ENCODE measurements at regions not wholly inside any gene's neighbourhood (a gene's known extent, or its start where the extent isn't known, plus 50 kb on each side); places are given as distances from the start of the nearest gene placed in this dataset.

DNA sequence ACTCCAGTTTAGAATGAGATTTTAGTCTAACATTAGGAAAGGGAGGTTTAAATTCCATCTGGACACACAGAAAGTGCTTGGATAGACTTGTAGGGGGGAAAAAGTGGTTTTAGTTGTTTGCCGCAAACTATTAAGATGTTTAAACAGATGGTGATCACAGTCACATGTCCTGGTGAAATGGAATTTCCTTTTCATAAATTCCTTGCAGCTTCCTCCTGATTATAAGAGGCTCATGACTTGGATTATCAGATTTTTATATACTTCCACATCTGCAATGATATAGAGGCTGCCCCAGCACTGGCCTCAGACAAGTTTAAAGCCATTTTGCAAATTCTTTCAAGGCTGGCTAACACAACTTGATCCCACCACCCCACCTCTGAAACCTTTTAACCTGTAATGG is 106.4 kb upstream of the ARMC3 start (continued):
- TF ChIP-seq ZSCAN29 (IDR thresholded peaks at IDR 0.05) = no peak
- no peak for TF ChIP-seq ZFP30 (CRISPR knock-in tag; IDR thresholded peaks at IDR 0.05; ENCODE audit: borderline replicate concordance)
- no peak for TF ChIP-seq ZNF551 (CRISPR knock-in tag; IDR thresholded peaks at IDR 0.05)
- TF ChIP-seq ZNF408 (CRISPR knock-in tag; IDR thresholded peaks at IDR 0.05; ENCODE audit: low read depth) = no peak
- TF ChIP-seq MBD2 (IDR thresholded peaks at IDR 0.05; ENCODE audit: borderline replicate concordance, low read depth) = no peak
- no peak for TF ChIP-seq MCM5 (IDR thresholded peaks at IDR 0.05; ENCODE audit: low read depth)
- TF ChIP-seq, protein P1, sequence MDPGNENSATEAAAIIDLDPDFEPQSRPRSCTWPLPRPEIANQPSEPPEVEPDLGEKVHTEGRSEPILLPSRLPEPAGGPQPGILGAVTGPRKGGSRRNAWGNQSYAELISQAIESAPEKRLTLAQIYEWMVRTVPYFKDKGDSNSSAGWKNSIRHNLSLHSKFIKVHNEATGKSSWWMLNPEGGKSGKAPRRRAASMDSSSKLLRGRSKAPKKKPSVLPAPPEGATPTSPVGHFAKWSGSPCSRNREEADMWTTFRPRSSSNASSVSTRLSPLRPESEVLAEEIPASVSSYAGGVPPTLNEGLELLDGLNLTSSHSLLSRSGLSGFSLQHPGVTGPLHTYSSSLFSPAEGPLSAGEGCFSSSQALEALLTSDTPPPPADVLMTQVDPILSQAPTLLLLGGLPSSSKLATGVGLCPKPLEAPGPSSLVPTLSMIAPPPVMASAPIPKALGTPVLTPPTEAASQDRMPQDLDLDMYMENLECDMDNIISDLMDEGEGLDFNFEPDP (CRISPR knock-in tag; IDR thresholded peaks at IDR 0.05) = no peak
- TF ChIP-seq, protein P2, sequence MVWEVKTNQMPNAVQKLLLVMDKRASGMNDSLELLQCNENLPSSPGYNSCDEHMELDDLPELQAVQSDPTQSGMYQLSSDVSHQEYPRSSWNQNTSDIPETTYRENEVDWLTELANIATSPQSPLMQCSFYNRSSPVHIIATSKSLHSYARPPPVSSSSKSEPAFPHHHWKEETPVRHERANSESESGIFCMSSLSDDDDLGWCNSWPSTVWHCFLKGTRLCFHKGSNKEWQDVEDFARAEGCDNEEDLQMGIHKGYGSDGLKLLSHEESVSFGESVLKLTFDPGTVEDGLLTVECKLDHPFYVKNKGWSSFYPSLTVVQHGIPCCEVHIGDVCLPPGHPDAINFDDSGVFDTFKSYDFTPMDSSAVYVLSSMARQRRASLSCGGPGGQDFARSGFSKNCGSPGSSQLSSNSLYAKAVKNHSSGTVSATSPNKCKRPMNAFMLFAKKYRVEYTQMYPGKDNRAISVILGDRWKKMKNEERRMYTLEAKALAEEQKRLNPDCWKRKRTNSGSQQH (CRISPR knock-in tag; IDR thresholded peaks at IDR 0.05) = no peak
- no peak for TF ChIP-seq PHF20 (IDR thresholded peaks at IDR 0.05; ENCODE audit: partially characterized antibody)

DNA sequence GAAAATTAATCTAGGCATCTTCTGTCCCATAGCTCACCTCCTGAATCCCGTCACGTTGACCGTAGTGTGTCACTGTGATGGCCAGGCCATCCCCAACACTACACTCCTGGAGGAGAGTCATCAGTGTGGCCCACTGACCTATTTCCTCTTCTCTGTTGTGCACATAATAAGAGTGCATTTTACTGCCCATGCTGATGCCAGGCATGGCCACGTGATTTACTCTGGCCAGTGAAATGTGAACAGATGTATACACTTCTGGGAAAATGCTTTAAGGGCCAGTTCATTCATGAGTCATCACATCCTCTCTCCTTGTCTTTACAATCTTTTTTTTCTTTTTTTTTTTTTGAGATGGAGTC is 101.9 kb upstream of the PIP4K2A start:
- ChIA-PET POLR2A (interaction anchor here (0.6 to 0.7 kb wide), 2 partner anchors 231 to 341 kb away, joined by 3 read pairs; no protein-coding TSS in a partner anchor), CTCF (ENCODE audit: low intra/inter-chr PET ratio) (no interaction called here)
- Histone ChIP-seq H3K27me3 (ENCODE audit: control insufficient read depth in 2 of 2, insufficient read depth in 2 of 2, low read length in 2 of 2) (no peaks in the 10 kb centered on the region; a peak in 1 of 5 replicates), H3K9ac (ENCODE audit: insufficient read depth in 1 of 2, low read depth in 2 of 2, low read length in 2 of 2) (peak overlapping the region in 1 of 2 experiments; percentile 3; a peak in 1 of 4 replicates), H3K4me1 (replicated peaks in 1 of 2; ENCODE audit: control insufficient read depth in 2 of 2, insufficient read depth in 2 of 2, low read length in 2 of 2) (peaks cover 8 to 11% of the 10 kb centered on the region in 2 experiments; a peak in 4 of 5 replicates), H3K4me3 (no peak overlapping the region), H2AFZ (ENCODE audit: low read depth, low read length) (peak overlapping the region; percentile 34; the same call in 1 of the 2 replicates), H3K27ac (ENCODE audit: extremely low read depth, low read depth, low read length) (peak overlapping the region; percentile 74; the same call in 2 of the 3 replicates), H3K4me2 (ENCODE audit: insufficient read depth, low read length) (peak overlapping the region; percentile 38; the same call in 1 of the 2 replicates), H3K36me3 (ENCODE audit: control insufficient read depth, insufficient read depth, low read length) (no peaks in the 10 kb centered on the region), H3K9me3 (replicated peaks; ENCODE audit: control insufficient read depth, insufficient read depth, low read depth, low read length) (no peaks in the 10 kb centered on the region), H4K20me1 (replicated peaks; ENCODE audit: control insufficient read depth, insufficient read depth, low read length) (no peaks in the 10 kb centered on the region), H3K79me2 (ENCODE audit: control insufficient read depth, insufficient read depth, low read length) (no peaks in the 10 kb centered on the region), H3K9me1 (ENCODE audit: control insufficient read depth, insufficient read depth, low read length) (no peaks in the 10 kb centered on the region)
- peak; percentile 63 for ATAC-seq
- peak in 2 of 4 experiments; percentile 31 to 50 for DNase-seq (ENCODE audit: extremely low read depth in 1 of 4, low spot score in 3 of 4)
- FAIRE-seq = no peak
- 71% methylated on average over 4 of the region's 4 CpGs for WGBS (ENCODE audit: insufficient coverage, low coverage, missing lambda C conversion rate)
- intact Hi-C loops (cut with micrococcal nuclease) (loop anchor here (5.0 kb wide), 2 partner anchors 36 to 104 kb away; partner anchors contain the start of gene PIP4K2A), in situ Hi-C loops (cut with MboI) (no loop called here)
- no TSS peak for BruUV-seq (replicated peaks)
- TF ChIP-seq JUN (IDR thresholded peaks at IDR 0.05; ENCODE audit: borderline replicate concordance, low read depth, low read length) (peak; percentile 64; the same call in 1 of the 2 replicates), JUN (CRISPR knock-in tag; IDR thresholded peaks at IDR 0.05; ENCODE audit: borderline replicate concordance) (no peak), ZNF217 (CRISPR knock-in tag; IDR thresholded peaks at IDR 0.05) (no peak), TCF7L2 (IDR thresholded peaks at IDR 0.05; ENCODE audit: low read depth, low read length) (no peak), DIDO1 (tag; IDR thresholded peaks at IDR 0.05; ENCODE audit: low read depth) (peak; percentile 22; the same call in 1 of the 2 replicates)
